NCI-H460 (cell line): ENCODE measurements at regions not wholly inside any gene's neighbourhood (a gene's known extent, or its start where the extent isn't known, plus 50 kb on each side); places are given as distances from the start of the nearest gene placed in this dataset.

Experiments used
- DNase-seq: peaks from one replicate; pipeline ENCODE4 v3.0.0-alpha.2; 2016; ENCODE audit warnings: low read depth; ENCODE audit errors: extremely low read depth

DNA sequence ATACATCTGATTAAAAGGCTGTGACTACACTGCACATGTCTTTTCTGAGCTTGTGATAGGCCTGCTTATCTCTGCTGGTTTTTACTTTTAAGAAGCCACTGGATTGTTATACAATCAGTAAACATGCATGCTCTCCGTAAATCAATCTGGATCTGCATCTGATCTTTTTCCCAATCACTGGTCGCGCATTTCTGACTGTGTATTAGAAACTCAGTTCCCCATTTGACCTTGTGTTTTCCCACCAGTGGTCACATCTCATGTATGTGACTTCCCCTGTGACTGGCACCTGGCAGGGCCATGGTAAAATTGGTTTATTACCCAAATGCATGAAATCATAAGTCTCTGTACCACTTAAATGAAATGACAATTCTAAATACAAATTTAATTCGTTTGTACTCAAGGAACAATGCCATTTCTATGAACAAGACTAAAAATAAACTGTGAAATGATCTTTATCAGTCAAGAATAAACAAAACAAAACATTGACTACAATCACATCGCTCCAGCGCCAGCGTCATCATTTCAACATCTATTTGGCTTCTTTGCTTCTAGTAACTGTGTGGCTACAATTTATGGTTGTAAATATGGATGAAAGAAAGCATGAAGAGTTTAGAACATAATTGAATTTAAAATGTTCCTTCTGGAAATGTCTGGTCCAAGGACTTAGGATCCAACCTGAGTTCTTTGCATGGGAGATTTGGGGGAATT lies 396.6 kb upstream of the TRIB2 start:
- no peak for DNase-seq

DNA sequence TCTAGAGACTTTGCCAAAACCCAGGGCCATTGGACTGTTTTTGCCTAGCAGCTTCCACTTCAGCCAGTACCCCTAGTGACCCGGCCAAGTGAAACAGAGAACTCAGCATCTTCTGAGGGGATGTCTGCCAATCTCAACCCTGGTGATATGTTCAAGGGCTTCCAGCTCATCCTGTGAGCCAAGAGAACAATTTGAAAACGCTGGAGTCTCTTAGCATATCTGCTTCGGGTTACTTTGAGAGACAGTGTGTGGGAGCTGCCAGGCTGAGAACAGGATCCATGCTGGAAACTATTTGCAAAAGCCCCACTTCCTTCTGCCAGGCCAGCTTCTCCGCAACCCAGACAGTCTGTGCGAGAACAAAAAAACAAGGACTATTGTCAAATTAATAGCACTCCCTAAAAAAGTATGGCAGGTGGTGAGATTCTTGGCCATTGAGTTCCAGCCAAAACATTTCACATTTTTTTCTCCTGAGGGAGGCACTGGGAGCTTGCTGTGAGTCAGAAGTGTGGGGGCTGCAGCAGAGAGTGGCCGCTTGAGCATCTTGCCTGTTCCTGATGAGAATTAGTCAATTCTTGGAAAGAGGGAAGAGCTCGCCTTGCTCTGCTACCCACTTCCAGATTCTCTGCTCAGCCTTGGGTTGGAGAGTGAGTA lies 395.6 kb upstream of the TRIB2 start:
- no peak for DNase-seq

DNA sequence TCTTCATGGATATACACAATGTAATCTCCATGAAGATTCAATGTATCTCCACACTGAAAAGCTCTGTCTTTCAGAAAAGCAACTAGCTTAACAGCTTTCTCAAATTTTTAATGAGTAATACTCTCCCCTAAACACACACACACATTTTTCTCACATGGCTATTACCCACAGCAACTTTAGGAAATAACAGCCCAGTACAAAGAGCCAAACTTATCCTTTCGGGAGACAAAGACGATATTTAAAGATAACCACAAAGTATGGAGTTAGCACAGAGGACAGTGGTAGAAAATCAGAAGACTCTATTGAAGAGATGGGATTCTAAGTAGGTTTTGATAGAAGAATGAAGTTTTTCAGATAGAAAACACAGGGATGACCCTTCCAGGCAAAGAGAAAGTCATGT lies 394.9 kb upstream of the TRIB2 start:
- no peak for DNase-seq

DNA sequence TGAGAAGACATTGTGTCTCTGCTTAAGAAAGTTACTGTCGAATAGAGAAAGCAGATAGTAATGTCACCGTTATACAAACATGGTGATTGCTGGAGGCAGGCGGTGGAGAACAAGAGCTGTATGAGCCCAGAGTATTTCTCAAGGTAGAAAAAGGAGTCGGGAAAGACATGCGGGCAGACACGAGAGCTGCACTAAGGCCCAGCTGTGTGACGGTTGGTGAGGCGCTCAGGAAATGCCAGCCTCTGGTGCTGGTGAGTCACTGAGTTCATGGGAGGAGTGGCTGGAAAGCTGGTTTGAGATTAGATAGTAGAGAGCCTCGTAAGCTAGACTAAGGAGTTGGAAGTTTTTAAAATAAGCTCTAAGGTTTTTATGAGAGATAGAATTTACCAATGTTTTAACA lies 390.9 kb upstream of the TRIB2 start:
- no peak for DNase-seq

- no peak for DNase-seq
Observed at GRCh38 chr2:12326449-12327190, 390.1 kb upstream of the TRIB2 start.

DNA sequence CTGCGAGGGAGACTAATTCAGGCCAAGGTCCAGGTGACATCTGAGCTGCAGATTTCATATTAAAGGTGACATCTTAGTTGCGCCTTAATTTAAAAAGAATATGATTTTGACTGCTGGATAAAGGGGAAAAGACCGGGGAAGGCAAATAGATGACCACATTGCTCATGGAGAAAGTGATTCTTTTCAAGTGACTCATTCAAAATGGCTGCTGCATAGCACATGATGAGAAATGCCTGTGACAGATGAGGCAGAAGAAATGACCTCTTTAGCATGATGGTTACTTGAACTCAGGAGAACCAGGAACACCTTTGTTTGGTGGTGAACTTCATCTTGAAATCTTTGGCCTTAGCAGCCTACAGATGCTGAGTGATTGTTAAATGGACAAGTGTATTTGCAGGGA lies 385.8 kb upstream of the TRIB2 start:
- DNase-seq = no peak

GRCh38 chr2:12331698-12332097 lies 385.0 kb upstream of the TRIB2 start:
- no peak for DNase-seq

GRCh38 chr2:12333293-12333692 lies 383.4 kb upstream of the TRIB2 start:
- DNase-seq = no peak

DNA sequence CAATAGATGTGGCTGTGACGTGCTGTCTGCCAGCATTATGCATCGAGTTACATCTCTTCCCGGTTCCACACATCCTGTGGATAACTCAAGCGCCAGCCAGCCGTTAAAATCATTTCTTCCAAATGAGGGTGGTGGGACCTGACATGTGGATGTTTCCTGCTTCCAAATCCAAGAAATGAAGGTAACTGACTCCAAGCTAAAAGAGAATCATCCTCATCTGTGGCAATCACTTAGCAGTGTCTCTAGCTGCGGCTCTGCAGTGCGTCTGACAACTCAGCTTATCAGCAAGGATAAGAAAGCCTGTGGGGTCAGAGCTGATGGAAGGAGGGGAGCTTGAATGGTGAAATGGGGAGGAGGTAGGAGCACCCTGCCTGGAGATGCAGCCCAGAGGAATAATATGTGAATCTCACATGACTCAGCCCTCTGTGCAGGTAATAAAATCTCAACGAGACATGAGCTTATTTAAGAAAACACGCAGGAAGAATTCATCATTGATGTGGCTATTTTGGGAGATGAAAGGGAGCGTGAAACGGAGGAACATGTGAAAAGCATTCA lies 382.2 kb upstream of the TRIB2 start:
- no peak for DNase-seq

DNA sequence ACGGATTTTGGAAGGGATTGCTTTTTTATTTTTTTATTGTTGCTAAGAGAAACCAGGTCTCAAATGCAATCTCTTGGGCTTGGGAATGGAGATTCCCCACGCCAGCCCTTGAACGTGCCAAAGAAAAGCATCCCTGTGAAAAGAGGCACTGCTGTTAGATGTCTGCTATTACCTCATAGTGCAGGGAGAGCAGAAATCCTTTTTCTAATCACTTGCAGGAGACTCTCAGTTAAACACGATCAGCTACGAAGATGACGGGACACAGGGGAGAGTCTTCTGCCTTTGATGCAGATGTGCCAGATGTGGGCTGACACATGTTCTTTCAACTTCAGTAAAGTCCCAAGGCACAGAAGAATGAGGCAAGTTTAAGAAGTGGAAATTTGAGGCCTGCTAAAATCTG lies 381.6 kb upstream of the TRIB2 start:
- no peak for DNase-seq

DNA sequence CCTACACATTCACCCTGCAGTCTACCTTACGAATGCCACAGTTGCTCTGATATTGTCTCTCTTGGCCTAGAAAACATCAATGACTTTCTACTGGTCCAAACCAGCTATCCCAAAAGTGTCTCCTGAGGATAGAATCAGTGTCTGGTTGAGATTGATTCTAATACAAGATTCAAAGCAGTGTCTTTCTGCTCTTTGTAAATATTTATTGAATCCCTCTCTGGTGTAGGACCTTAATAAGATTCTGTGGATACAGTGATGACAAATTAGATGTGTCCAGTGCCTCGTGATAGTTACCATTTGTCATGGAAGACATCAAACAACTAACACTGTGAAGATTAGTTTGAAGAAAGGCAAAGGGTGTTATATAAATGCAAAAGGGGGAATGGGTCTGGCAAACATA lies 380.7 kb upstream of the TRIB2 start:
- DNase-seq = no peak

DNA sequence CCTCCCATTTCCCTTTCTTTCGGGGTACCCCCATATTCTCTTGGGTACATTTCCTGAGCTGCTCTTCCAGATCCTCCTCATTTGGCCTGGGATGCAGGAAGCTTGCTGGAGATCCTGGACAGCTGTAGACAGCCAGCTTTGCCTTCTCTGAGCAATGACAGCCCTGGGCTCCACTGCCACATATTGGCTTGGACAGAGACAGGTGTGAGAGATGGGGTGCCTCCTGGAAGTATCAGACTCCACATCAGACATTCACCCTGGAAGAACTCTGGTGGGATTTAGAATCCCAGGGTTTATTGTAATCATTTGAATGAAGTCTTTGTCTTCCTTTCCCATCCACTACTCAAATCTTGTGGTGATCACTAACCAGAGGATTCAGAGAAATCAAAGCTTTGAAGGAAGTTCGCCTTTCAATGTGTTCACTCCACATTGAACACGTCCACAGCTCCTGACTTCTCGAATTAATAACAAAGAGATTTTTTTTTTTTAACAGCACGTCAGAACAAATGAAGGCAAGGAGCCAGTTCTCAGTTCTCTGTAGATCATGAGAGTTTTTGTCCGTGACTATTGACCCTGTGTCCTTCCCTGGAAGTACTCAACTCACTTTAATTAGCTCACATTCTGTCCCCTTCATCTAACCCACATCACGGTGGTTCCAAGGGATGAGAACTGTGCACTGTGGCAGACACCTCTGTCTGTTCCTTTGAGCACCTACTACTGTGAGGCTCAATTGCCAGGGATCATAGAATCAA lies 377.6 kb upstream of the TRIB2 start:
- DNase-seq = no peak

DNA sequence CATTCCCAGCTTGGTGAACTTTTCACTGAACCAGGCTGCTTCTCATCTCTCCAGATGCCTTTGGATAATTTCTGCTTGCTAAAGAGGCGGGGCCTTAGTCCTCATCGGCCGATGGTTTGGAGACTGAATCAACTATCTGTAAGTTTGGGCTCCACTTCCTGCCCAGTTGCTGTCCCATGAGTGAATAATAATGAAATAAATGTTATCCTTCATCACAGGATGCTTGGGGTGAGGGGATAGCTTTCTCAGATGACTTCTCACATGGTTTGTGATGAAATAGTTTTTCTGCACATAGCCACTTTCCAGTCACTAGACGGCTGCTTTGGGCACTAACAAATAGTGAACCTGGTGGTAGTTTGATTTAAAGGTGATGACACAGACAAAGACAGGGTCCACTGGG lies 376.6 kb upstream of the TRIB2 start:
- no peak for DNase-seq

- DNase-seq = no peak
Observed at GRCh38 chr2:12341215-12341614, 375.5 kb upstream of the TRIB2 start.

DNA sequence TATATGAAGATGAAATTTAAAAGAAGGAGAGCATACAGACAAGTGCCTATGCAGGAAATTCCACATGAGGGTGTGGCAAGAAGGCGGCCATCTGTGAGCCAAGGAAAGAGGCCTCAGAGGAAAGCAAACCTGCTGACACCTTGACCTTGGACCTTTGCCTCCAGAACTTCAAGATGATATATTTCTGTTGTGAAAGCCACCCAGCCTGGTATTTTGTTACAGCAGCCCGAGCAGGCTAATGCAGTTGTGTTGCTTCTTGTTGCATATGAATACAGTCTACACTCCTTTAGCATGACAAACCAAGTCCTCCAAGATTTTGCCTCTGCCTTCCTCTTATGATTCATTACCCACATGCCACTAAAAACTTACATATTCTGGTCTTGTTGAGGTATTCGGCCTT lies 374.8 kb upstream of the TRIB2 start:
- no peak for DNase-seq

- no peak for DNase-seq
Observed at GRCh38 chr2:12343141-12343540, 373.6 kb upstream of the TRIB2 start.

- DNase-seq = no peak
Observed at GRCh38 chr2:12347066-12347493, 369.7 kb upstream of the TRIB2 start.

- no peak for DNase-seq
Observed at GRCh38 chr2:12348216-12348615, 368.5 kb upstream of the TRIB2 start.

- no peak for DNase-seq
Observed at GRCh38 chr2:12350821-12351220, 365.9 kb upstream of the TRIB2 start.

DNA sequence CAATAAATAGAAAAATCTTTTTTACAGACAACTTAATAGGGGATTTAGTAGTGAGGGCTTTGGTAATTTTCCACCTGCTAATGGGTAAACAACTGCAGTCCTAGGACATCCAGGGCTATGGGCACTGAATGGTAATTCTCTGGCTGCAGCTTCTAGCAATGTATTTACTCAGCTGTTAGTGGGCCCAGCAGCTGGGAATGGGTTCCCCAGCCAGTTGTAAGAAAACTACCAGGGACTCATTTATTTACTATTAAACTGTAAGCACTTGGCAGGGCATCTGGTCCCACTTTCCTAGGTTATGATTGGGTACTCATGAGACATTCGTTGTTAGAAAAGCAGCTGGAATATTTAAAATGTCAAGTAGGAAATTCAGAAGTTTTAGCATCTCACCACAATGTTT lies 363.8 kb upstream of the TRIB2 start:
- no peak for DNase-seq

GRCh38 chr2:12361506-12361905 lies 355.2 kb upstream of the TRIB2 start:
- DNase-seq = no peak
